DOHH2 (cell line): ENCODE measurements at regions not wholly inside any gene's neighbourhood (a gene's known extent, or its start where the extent isn't known, plus 50 kb on each side); places are given as distances from the start of the nearest gene placed in this dataset.

Source experiments
- H3F3A ChIP-seq: fragments of 200-600 bp; sonication (generic), shearing (Covaris generic); 2 replicates; pipeline ENCODE4 v1.6.0; 2016; ENCODE audit warnings: antibody characterized with exemption, mild to moderate bottlenecking; ENCODE audit not compliant: control insufficient read depth, insufficient read depth
- H3K27ac ChIP-seq: fragments of 200-600 bp; sonication (generic); 2 replicates; pipeline ENCODE4 v1.5.1; 2014; ENCODE audit warnings: low read depth, mild to moderate bottlenecking, low read length, moderate library complexity
- H3K27me3 ChIP-seq: fragments of 200-600 bp; sonication (generic); 2 replicates; pipeline ENCODE4 v1.6.1; 2014; ENCODE audit warnings: mild to moderate bottlenecking, low read length, mixed read lengths; ENCODE audit not compliant: control insufficient read depth
- H3K36me3 ChIP-seq: fragments of 200-600 bp; sonication (generic); 2 replicates; pipeline ENCODE4 v1.6.1; 2014; ENCODE audit warnings: mild to moderate bottlenecking, low read length, moderate library complexity, mixed read lengths; ENCODE audit not compliant: control insufficient read depth
- H3K4me1 ChIP-seq: fragments of 200-600 bp; sonication (generic); 2 replicates; pipeline ENCODE4 v1.6.1; 2014; ENCODE audit warnings: mild to moderate bottlenecking, low read length, mixed read lengths; ENCODE audit not compliant: control insufficient read depth
- H3K4me2 ChIP-seq: fragments of 200-600 bp; sonication (generic); 2 replicates; pipeline ENCODE4 v1.6.0; 2014; ENCODE audit warnings: mild to moderate bottlenecking, low read length, moderate library complexity
- H3K4me3 ChIP-seq: fragments of 200-600 bp; sonication (generic); 2 replicates; pipeline ENCODE4 v1.5.1; 2014; ENCODE audit warnings: mild to moderate bottlenecking, low read length, mixed read lengths
- H3K79me2 ChIP-seq: fragments of 200-600 bp; sonication (generic); 2 replicates; pipeline ENCODE4 v1.6.1; 2014; ENCODE audit warnings: mild to moderate bottlenecking, low read length, mixed read lengths; ENCODE audit not compliant: control insufficient read depth
- H3K9me2 ChIP-seq: fragments of 200-600 bp; sonication (generic); replicated peaks from 2 replicates; pipeline ENCODE4 v1.6.1; 2014; ENCODE audit warnings: mild to moderate bottlenecking, low read length, mixed read lengths; ENCODE audit not compliant: control insufficient read depth
- H3K9me3 ChIP-seq: fragments of 200-600 bp; sonication (generic); 2 replicates; pipeline ENCODE4 v1.6.1; 2014; ENCODE audit warnings: antibody characterized with exemption, low read length, mixed read lengths; ENCODE audit not compliant: control insufficient read depth, insufficient read depth
- H4K20me1 ChIP-seq: fragments of 200-600 bp; sonication (generic); 2 replicates; pipeline ENCODE4 v1.6.0; 2014; ENCODE audit warnings: low read depth, mild to moderate bottlenecking, antibody characterized with exemption, low read length, moderate library complexity; ENCODE audit not compliant: control insufficient read depth, insufficient read depth
- EZH2phosphoT487 ChIP-seq: fragments of 200-600 bp; sonication (generic); IDR thresholded peaks from 2 replicates; pipeline ENCODE4 v1.6.1; 2017; ENCODE audit warnings: borderline replicate concordance, mild to moderate bottlenecking, antibody characterized with exemption, low read length, moderate library complexity, mixed read lengths
- TF ChIP-seq, protein P1 (sequence below): fragments of 200-600 bp; sonication (generic); IDR thresholded peaks from one replicate; pipeline ENCODE4 v1.5.1; 2014; ENCODE audit warnings: antibody characterized with exemption, mild to moderate bottlenecking, low read depth, low read length; ENCODE audit not compliant: poor library complexity, severe bottlenecking

DNA sequence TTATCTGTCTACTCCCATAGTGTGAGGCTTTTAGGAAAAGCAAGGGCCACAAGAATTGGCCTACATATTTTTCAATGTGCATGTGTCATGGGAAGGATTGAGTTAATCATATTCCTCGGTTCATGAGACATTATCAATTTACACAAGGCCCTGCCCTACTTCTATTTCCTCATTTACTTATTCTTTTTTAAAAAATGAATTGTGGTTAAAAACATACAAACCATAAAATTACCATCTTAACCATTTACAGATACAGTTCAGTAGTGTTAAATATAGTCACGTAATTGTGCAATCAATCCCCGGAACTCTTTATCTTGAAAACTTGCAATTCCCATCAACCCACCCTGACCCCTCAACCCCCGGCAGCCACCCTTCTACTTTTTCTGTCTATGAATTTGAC lies 284.0 kb upstream of the GADL1 start:
- H3K9me2 ChIP-seq: no peaks in the 10 kb centered on the region
- H3K4me3 ChIP-seq: no peak overlapping the region
- no peaks in the 10 kb centered on the region for H3K36me3 ChIP-seq
- no peaks in the 10 kb centered on the region for H3F3A ChIP-seq
- no peak overlapping the region for H3K27ac ChIP-seq
- no peaks in the 10 kb centered on the region for H3K4me1 ChIP-seq
- H3K27me3 ChIP-seq: no peaks in the 10 kb centered on the region
- TF ChIP-seq, protein P1, sequence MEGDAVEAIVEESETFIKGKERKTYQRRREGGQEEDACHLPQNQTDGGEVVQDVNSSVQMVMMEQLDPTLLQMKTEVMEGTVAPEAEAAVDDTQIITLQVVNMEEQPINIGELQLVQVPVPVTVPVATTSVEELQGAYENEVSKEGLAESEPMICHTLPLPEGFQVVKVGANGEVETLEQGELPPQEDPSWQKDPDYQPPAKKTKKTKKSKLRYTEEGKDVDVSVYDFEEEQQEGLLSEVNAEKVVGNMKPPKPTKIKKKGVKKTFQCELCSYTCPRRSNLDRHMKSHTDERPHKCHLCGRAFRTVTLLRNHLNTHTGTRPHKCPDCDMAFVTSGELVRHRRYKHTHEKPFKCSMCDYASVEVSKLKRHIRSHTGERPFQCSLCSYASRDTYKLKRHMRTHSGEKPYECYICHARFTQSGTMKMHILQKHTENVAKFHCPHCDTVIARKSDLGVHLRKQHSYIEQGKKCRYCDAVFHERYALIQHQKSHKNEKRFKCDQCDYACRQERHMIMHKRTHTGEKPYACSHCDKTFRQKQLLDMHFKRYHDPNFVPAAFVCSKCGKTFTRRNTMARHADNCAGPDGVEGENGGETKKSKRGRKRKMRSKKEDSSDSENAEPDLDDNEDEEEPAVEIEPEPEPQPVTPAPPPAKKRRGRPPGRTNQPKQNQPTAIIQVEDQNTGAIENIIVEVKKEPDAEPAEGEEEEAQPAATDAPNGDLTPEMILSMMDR: no peak
- TF ChIP-seq EZH2phosphoT487: no peak
- no peaks in the 10 kb centered on the region for H3K9me3 ChIP-seq
- no peaks in the 10 kb centered on the region for H3K79me2 ChIP-seq
- H3K4me2 ChIP-seq: no peak overlapping the region
- H4K20me1 ChIP-seq: no peaks in the 10 kb centered on the region

DNA sequence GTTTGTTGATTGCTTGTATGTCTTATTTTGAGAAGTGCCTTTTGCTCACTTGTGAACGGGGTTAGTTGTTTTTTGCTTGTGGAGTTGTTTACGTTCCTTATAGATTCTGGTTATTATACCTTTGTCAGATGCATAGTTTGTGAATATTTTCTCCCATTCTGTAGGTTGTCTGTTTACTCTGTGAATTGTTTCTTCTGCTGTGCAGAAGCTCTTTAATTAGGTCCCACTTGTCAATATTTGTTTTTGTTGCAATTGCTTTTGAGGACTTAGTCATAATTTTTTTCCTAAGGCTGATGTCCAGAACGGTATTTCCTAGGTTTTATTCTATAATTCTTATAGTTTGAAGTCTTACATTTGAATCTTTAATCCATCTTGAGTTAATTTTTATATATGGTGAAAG lies 285.3 kb upstream of the GADL1 start:
- no peak overlapping the region for H3K27ac ChIP-seq
- H3K4me1 ChIP-seq: no peaks in the 10 kb centered on the region
- TF ChIP-seq, protein P1: no peak
- TF ChIP-seq EZH2phosphoT487: no peak
- no peaks in the 10 kb centered on the region for H3K9me3 ChIP-seq
- no peaks in the 10 kb centered on the region for H3K79me2 ChIP-seq
- H3K36me3 ChIP-seq: no peaks in the 10 kb centered on the region
- no peaks in the 10 kb centered on the region for H3F3A ChIP-seq
- no peak overlapping the region for H3K4me3 ChIP-seq
- H3K9me2 ChIP-seq: no peaks in the 10 kb centered on the region
- H4K20me1 ChIP-seq: no peaks in the 10 kb centered on the region
- no peak overlapping the region for H3K4me2 ChIP-seq
- no peaks in the 10 kb centered on the region for H3K27me3 ChIP-seq

DNA sequence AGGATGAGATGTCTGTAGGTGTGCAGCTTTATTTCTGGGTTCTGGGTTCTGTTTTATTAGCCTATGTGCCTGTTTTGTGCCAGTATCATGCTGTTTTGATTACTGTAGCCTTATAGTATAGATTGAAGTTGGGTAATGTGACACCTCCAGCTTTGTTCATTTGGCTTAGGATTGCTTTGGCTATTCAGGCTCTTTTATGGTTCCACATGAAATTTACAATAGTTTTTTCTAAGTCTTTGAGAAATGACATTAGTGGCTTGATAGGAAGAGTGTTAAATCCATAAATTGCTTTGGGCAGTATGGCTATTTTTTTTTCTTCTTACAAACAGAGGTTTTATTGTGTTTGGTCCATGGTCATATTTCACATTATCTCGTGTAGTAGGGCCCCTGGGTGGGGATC lies 285.8 kb upstream of the GADL1 start:
- H3F3A ChIP-seq: no peaks in the 10 kb centered on the region
- H4K20me1 ChIP-seq: no peaks in the 10 kb centered on the region
- no peaks in the 10 kb centered on the region for H3K36me3 ChIP-seq
- no peaks in the 10 kb centered on the region for H3K9me3 ChIP-seq
- TF ChIP-seq, protein P1: no peak
- no peak for TF ChIP-seq EZH2phosphoT487
- H3K79me2 ChIP-seq: no peaks in the 10 kb centered on the region
- no peak overlapping the region for H3K4me3 ChIP-seq
- H3K4me2 ChIP-seq: no peak overlapping the region
- no peaks in the 10 kb centered on the region for H3K9me2 ChIP-seq
- H3K27ac ChIP-seq: no peak overlapping the region
- H3K27me3 ChIP-seq: no peaks in the 10 kb centered on the region
- H3K4me1 ChIP-seq: no peaks in the 10 kb centered on the region

DNA sequence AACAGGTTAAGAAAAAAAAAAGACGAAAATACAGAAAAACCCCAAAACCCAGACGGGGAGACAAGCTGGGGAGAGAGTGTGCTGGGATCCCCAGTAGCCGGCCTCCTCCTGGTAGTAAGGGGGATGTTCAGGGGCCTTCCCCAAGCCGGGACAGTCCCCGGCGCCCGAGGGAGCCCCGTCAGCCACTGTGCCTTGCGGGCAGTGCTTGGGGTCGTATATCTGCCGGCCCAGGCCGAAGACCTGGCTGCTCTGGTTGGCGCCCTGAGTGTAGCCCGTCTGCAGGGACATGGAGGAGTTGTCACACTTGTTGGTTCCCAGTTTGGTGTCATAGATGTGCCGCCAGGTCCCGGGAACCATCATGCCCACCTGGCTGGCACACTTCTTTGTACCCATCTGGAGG lies 287.2 kb upstream of the GADL1 start:
- Histone ChIP-seq H3K4me3 (no peak overlapping the region), H3K9me2 (no peaks in the 10 kb centered on the region), H3K36me3 (no peaks in the 10 kb centered on the region), H3K27me3 (no peaks in the 10 kb centered on the region), H3K4me1 (no peaks in the 10 kb centered on the region), H3F3A (no peaks in the 10 kb centered on the region), H3K9me3 (no peaks in the 10 kb centered on the region), H3K79me2 (no peaks in the 10 kb centered on the region), H3K4me2 (no peak overlapping the region), H4K20me1 (no peaks in the 10 kb centered on the region), H3K27ac (no peak overlapping the region)
- TF ChIP-seq, protein P1: no peak
- TF ChIP-seq EZH2phosphoT487: no peak
